B cell (primary cell): ENCODE measurements at regions not wholly inside any gene's neighbourhood (a gene's known extent, or its start where the extent isn't known, plus 50 kb on each side); places are given as distances from the start of the nearest gene placed in this dataset.

Source experiments
- EZH2 ChIP-seq: IDR thresholded peaks from 2 replicates; pipeline ENCODE4 v1.6.1; 2012; ENCODE audit warnings: borderline replicate concordance, low read depth, mild to moderate bottlenecking, moderate library complexity, low read length; ENCODE audit not compliant: insufficient read depth, poor library complexity, severe bottlenecking
- TF ChIP-seq, protein P1 (sequence below): fragments of 200-600 bp; IDR thresholded peaks from one replicate; pipeline ENCODE4 v1.8.0; 2022; ENCODE audit warnings: antibody characterized with exemption, mild to moderate bottlenecking

- TF ChIP-seq, protein P1, sequence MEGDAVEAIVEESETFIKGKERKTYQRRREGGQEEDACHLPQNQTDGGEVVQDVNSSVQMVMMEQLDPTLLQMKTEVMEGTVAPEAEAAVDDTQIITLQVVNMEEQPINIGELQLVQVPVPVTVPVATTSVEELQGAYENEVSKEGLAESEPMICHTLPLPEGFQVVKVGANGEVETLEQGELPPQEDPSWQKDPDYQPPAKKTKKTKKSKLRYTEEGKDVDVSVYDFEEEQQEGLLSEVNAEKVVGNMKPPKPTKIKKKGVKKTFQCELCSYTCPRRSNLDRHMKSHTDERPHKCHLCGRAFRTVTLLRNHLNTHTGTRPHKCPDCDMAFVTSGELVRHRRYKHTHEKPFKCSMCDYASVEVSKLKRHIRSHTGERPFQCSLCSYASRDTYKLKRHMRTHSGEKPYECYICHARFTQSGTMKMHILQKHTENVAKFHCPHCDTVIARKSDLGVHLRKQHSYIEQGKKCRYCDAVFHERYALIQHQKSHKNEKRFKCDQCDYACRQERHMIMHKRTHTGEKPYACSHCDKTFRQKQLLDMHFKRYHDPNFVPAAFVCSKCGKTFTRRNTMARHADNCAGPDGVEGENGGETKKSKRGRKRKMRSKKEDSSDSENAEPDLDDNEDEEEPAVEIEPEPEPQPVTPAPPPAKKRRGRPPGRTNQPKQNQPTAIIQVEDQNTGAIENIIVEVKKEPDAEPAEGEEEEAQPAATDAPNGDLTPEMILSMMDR = no peak
- no peak for TF ChIP-seq EZH2
These were observed 322.5 kb downstream of the PMP22 start for GRCh38 chr17:14942526-14943190.
